Liver (tissue), 8 donors: ENCODE measurements at regions not wholly inside any gene's neighbourhood (a gene's known extent, or its start where the extent isn't known, plus 50 kb on each side); places are given as distances from the start of the nearest gene placed in this dataset.

Source experiments
- DNase-seq: peaks from one replicate; pipeline ENCODE4 v3.0.0-alpha.2; 2017; ENCODE audit warnings: low spot score
- H3K27ac ChIP-seq, 2 donors: one replicate each; pipeline ENCODE4 v1.7.0; 2013; ENCODE audit warnings: inconsistent platforms in 2 of 2, low read length in 2 of 2, control low read depth in 1 of 2, low read depth in 1 of 2, mild to moderate bottlenecking in 1 of 2
- H3K27me3 ChIP-seq, 4 donors: one replicate each; pipeline versions ENCODE4 v1.6.1 to v1.7.0; 2013; ENCODE audit warnings: low read length in 3 of 4, inconsistent platforms in 1 of 4, mild to moderate bottlenecking in 1 of 4, moderate library complexity in 1 of 4; ENCODE audit not compliant: control insufficient read depth in 4 of 4, insufficient read depth in 4 of 4
- H3K36me3 ChIP-seq, 4 donors: one replicate each; pipeline versions ENCODE4 v1.6.1 to v1.7.0; 2013; ENCODE audit warnings: low read length in 3 of 4, mild to moderate bottlenecking in 3 of 4, low read depth in 1 of 4, moderate library complexity in 1 of 4; ENCODE audit not compliant: control insufficient read depth in 4 of 4, insufficient read depth in 3 of 4
- H3K4me1 ChIP-seq, 4 donors: one replicate each; pipeline versions ENCODE4 v1.6.1 to v1.7.0; 2013; ENCODE audit warnings: low read length in 3 of 4, mild to moderate bottlenecking in 3 of 4, moderate library complexity in 1 of 4; ENCODE audit not compliant: control insufficient read depth in 4 of 4, insufficient read depth in 4 of 4
- H3K4me3 ChIP-seq, 3 donors: one replicate each; pipeline versions ENCODE4 v1.6.1 to v1.7.0; 2013; ENCODE audit warnings: low read length in 3 of 3, control low read depth in 1 of 3, low read depth in 1 of 3, mild to moderate bottlenecking in 1 of 3
- H3K9ac ChIP-seq, 2 donors: one replicate each; pipeline ENCODE4 v1.7.0; 2013; ENCODE audit warnings: low read length in 2 of 2, mild to moderate bottlenecking in 2 of 2, moderate library complexity in 2 of 2, control low read depth in 1 of 2, low read depth in 1 of 2
- H3K9me3 ChIP-seq, 4 donors: one replicate each; pipeline versions ENCODE4 v1.6.1 to v1.7.0; 2013; ENCODE audit warnings: low read length in 3 of 4; ENCODE audit not compliant: control insufficient read depth in 4 of 4
- EGR1 ChIP-seq, 2 donors: IDR thresholded peaks; 2 replicates each; pipeline ENCODE4 v1.6.1; 2016 to 2018; ENCODE audit warnings: antibody characterized with exemption in 2 of 2, low read depth in 2 of 2
- FOXA1 ChIP-seq: IDR thresholded peaks from 2 replicates; pipeline ENCODE4 v1.6.1; 2016; ENCODE audit warnings: antibody characterized with exemption
- HNF4A ChIP-seq, 2 donors: conservative IDR thresholded peaks; 2 replicates each; pipeline ENCODE4 v1.6.1; 2016; ENCODE audit warnings: antibody characterized with exemption in 2 of 2, mild to moderate bottlenecking in 2 of 2
- HNF4G ChIP-seq: IDR thresholded peaks from 2 replicates; pipeline ENCODE4 v1.6.1; 2016; ENCODE audit warnings: antibody characterized with exemption
- NR2F2 ChIP-seq: IDR thresholded peaks from 2 replicates; pipeline ENCODE4 v1.6.1; 2016; ENCODE audit warnings: antibody characterized with exemption
- RAD21 ChIP-seq, 2 donors: IDR thresholded peaks; 2 replicates each; pipeline ENCODE4 v1.6.1; 2016; ENCODE audit warnings: antibody characterized with exemption in 2 of 2, mild to moderate bottlenecking in 2 of 2
- SP1 ChIP-seq: IDR thresholded peaks from 2 replicates; pipeline ENCODE4 v1.6.1; 2018; ENCODE audit warnings: antibody characterized with exemption, mild to moderate bottlenecking
- TAF1 ChIP-seq: conservative IDR thresholded peaks from 2 replicates; pipeline ENCODE4 v1.6.1; 2016; ENCODE audit warnings: antibody characterized with exemption, mild to moderate bottlenecking
- WGBS: extraction: QIAGEN DNeasy Blood & Tissue Kit; methylation state at CpG from one replicate; pipeline ENCODE4 v1.1.7; 2013; 5-methylcytosine and 5-hydroxymethylcytosine counted together
- TF ChIP-seq, protein P1 (sequence below): IDR thresholded peaks from 2 replicates; pipeline ENCODE4 v1.6.1; 2016; ENCODE audit warnings: antibody characterized with exemption
- TF ChIP-seq, protein P2 (sequence below): fragments of 150-350 bp; IDR thresholded peaks from 2 replicates; pipeline ENCODE4 v1.5.1; 2017; ENCODE audit warnings: improper control_type of control experiment, low read depth, low read length; ENCODE audit not compliant: missing input control
- TF ChIP-seq, protein P3 (sequence below): IDR thresholded peaks from 2 replicates; pipeline ENCODE4 v1.6.1; 2016; ENCODE audit warnings: antibody characterized with exemption
- TF ChIP-seq, protein P4 (sequence below): IDR thresholded peaks from 2 replicates; pipeline ENCODE4 v1.6.1; 2016; ENCODE audit warnings: antibody characterized with exemption
- donor health status: healthy.
- donor health status: healthy.
- donor health status: healthy.
- donor health status: healthy.
- donor health status: healthy.

DNA sequence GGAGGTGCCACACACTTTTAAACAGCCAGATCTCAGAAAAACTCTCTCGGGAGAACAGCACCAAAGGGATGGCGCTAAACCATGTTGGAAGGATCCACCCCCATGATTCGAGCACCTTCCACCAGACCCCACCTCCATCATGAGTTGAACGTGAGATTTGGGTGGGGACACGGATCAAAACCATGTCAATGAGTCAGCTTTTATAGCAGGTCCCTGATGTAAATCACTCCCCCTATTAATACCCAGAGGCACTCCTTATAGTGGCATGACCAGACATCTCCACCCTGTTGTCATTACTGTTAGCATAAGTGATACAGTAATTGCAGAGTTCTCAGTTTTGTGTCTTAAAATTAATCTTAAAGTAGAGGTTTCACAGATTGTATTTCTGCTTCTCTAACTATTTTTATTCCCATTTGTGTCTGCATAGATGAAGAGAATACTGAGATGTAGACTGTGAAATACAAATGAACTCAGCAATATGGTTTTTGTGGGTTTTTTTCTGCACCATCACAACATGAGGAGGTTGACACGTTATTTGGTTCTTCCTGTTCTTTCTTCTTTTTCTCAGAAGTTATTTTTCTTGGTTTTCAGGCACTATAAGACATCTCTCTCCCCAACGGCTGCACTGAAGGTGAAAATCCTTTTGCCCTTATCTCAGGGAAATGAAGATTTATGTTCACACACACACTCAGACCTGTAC lies 218.2 kb downstream of the ARL4C start:
- no peak overlapping the region for H3K27ac ChIP-seq
- TF ChIP-seq NR2F2 (no peak), TAF1 (no peak), RAD21 (IDR thresholded peaks at IDR 0.05) (no peak), FOXA1 (no peak), HNF4G (no peak), EGR1 (IDR thresholded peaks at IDR 0.05; ENCODE audit: low read depth in 2 of 2) (no peak), SP1 (no peak)
- TF ChIP-seq, protein P1, sequence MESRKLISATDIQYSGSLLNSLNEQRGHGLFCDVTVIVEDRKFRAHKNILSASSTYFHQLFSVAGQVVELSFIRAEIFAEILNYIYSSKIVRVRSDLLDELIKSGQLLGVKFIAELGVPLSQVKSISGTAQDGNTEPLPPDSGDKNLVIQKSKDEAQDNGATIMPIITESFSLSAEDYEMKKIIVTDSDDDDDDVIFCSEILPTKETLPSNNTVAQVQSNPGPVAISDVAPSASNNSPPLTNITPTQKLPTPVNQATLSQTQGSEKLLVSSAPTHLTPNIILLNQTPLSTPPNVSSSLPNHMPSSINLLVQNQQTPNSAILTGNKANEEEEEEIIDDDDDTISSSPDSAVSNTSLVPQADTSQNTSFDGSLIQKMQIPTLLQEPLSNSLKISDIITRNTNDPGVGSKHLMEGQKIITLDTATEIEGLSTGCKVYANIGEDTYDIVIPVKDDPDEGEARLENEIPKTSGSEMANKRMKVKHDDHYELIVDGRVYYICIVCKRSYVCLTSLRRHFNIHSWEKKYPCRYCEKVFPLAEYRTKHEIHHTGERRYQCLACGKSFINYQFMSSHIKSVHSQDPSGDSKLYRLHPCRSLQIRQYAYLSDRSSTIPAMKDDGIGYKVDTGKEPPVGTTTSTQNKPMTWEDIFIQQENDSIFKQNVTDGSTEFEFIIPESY = no peak
- TF ChIP-seq, protein P2, sequence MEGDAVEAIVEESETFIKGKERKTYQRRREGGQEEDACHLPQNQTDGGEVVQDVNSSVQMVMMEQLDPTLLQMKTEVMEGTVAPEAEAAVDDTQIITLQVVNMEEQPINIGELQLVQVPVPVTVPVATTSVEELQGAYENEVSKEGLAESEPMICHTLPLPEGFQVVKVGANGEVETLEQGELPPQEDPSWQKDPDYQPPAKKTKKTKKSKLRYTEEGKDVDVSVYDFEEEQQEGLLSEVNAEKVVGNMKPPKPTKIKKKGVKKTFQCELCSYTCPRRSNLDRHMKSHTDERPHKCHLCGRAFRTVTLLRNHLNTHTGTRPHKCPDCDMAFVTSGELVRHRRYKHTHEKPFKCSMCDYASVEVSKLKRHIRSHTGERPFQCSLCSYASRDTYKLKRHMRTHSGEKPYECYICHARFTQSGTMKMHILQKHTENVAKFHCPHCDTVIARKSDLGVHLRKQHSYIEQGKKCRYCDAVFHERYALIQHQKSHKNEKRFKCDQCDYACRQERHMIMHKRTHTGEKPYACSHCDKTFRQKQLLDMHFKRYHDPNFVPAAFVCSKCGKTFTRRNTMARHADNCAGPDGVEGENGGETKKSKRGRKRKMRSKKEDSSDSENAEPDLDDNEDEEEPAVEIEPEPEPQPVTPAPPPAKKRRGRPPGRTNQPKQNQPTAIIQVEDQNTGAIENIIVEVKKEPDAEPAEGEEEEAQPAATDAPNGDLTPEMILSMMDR = no peak
- peaks cover 0 to 8% (median 0%) of the 10 kb centered on the region in 4 donors for H3K27me3 ChIP-seq
- WGBS = 83% methylated on average over 7 of the region's 7 CpGs
- no peak overlapping the region for H3K4me3 ChIP-seq
- H3K9ac ChIP-seq = no peak overlapping the region
- H3K4me1 ChIP-seq = no peaks in the 10 kb centered on the region
- H3K36me3 ChIP-seq = no peaks in the 10 kb centered on the region
- peaks cover 0 to 1% (median 0%) of the 10 kb centered on the region in 4 donors for H3K9me3 ChIP-seq
- no peak for DNase-seq

DNA sequence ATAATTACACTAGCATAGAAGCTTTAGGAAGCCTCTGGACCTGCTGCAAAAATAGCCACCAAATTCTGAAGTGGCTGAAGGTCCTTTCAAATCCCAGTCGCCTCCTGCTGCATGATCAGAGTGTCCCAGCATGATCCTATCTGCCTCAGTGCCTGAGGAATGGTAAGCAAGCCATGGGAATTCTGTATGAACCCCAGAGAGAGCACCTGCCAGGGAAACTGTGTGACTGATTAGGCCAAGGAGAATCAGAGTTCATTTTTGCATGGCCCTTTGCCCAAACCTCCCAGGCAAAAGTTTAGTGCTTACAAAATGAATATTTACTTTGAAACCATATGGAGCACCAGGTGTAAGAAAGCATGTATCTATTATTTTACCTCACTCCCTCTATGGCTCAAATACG lies 221.4 kb downstream of the ARL4C start:
- Histone ChIP-seq H3K9ac (no peak overlapping the region), H3K36me3 (no peaks in the 10 kb centered on the region), H3K4me3 (no peak overlapping the region), H3K4me1 (no peaks in the 10 kb centered on the region), H3K27ac (no peak overlapping the region), H3K27me3 (peaks cover 0 to 5% (median 0%) of the 10 kb centered on the region in 4 donors), H3K9me3 (peaks cover 0 to 1% (median 0%) of the 10 kb centered on the region in 4 donors)
- no peak for TF ChIP-seq SP1
- no peak for TF ChIP-seq TAF1
- no peak for TF ChIP-seq HNF4A (conservative IDR thresholded peaks at IDR 0.05)
- no peak for TF ChIP-seq RAD21 (IDR thresholded peaks at IDR 0.05)
- TF ChIP-seq, protein P3, sequence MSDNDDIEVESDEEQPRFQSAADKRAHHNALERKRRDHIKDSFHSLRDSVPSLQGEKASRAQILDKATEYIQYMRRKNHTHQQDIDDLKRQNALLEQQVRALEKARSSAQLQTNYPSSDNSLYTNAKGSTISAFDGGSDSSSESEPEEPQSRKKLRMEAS = no peak
- TF ChIP-seq, protein P4, sequence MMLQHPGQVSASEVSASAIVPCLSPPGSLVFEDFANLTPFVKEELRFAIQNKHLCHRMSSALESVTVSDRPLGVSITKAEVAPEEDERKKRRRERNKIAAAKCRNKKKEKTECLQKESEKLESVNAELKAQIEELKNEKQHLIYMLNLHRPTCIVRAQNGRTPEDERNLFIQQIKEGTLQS = no peak
- TF ChIP-seq NR2F2 = no peak
- TF ChIP-seq HNF4G = no peak
- no peak for TF ChIP-seq FOXA1
- TF ChIP-seq, protein P1 = no peak
- no peak for TF ChIP-seq EGR1 (IDR thresholded peaks at IDR 0.05; ENCODE audit: low read depth in 2 of 2)
- 86% methylated on average over 2 of the region's 2 CpGs for WGBS
- no peak for DNase-seq
